Keratinocyte (primary cell): ENCODE measurements at regions not wholly inside any gene's neighbourhood (a gene's known extent, or its start where the extent isn't known, plus 50 kb on each side); places are given as distances from the start of the nearest gene placed in this dataset.

Experiments used
- DNase-seq: peaks from one replicate; pipeline ENCODE4 v3.0.0-alpha.2; 2011; ENCODE audit warnings: low read depth, missing footprints, low spot score
- FAIRE-seq: peaks from 2 replicates; lab custom pipeline; 2011; peaks lifted over from hg19 to GRCh38; lab: Jason Lieb, UNC
- H2AFZ ChIP-seq: 2 replicates; pipeline ENCODE4 v1.6.0; 2012; ENCODE audit warnings: low read length, control low read depth, inconsistent platforms; ENCODE audit not compliant: control insufficient read depth
- H3K27ac ChIP-seq: 2 replicates; pipeline ENCODE4 v1.5.1; 2011; ENCODE audit warnings: low read length; ENCODE audit not compliant: control insufficient read depth, insufficient read depth
- H3K27me3 ChIP-seq: 3 replicates; pipeline ENCODE4 v1.6.0; 2011; ENCODE audit warnings: low read length; ENCODE audit not compliant: control insufficient read depth, insufficient read depth; ENCODE audit errors: extremely low read depth
- H3K36me3 ChIP-seq, 2 experiments: 2 replicates in 1 of 2; 3 replicates in 1 of 2; pipeline ENCODE4 v1.5.1; 2011; ENCODE audit warnings: low read length in 2 of 2, mild to moderate bottlenecking in 1 of 2; ENCODE audit not compliant: control insufficient read depth in 2 of 2, insufficient read depth in 2 of 2; ENCODE audit errors: extremely low read depth in 1 of 2
- H3K4me1 ChIP-seq: 3 replicates; pipeline ENCODE4 v1.5.1; 2011; ENCODE audit warnings: low read length; ENCODE audit not compliant: control insufficient read depth, insufficient read depth; ENCODE audit errors: extremely low read depth
- H3K4me2 ChIP-seq: 3 replicates; pipeline ENCODE4 v1.6.0; 2011; ENCODE audit warnings: low read depth, low read length; ENCODE audit not compliant: control insufficient read depth, insufficient read depth; ENCODE audit errors: extremely low read depth
- H3K4me3 ChIP-seq, 3 experiments: fragments of 200-600 bp in 1 of 3; sonication (generic) in 1 of 3; 2 replicates in 2 of 3; 3 replicates in 1 of 3; pipeline ENCODE4 v1.5.1; 2011 to 2016; ENCODE audit warnings: low read length in 3 of 3, mild to moderate bottlenecking in 3 of 3, control low read depth in 2 of 3, inconsistent platforms in 1 of 3, low read depth in 1 of 3, mixed read lengths in 1 of 3, mixed run types in 1 of 3, moderate library complexity in 1 of 3; ENCODE audit not compliant: control insufficient read depth in 2 of 3, insufficient read depth in 2 of 3; ENCODE audit errors: extremely low read depth in 1 of 3
- H3K79me2 ChIP-seq: 2 replicates; pipeline ENCODE4 v1.6.0; 2012; ENCODE audit warnings: low read length; ENCODE audit not compliant: control insufficient read depth, insufficient read depth
- H3K9ac ChIP-seq: 3 replicates; pipeline ENCODE4 v1.6.0; 2011; ENCODE audit warnings: low read length; ENCODE audit not compliant: control insufficient read depth, insufficient read depth; ENCODE audit errors: extremely low read depth
- H3K9me1 ChIP-seq: 3 replicates; pipeline ENCODE4 v1.6.0; 2011; ENCODE audit warnings: low read length; ENCODE audit not compliant: control insufficient read depth, insufficient read depth; ENCODE audit errors: extremely low read depth
- H3K9me3 ChIP-seq: 2 replicates; pipeline ENCODE4 v1.5.1; 2012; ENCODE audit warnings: low read depth, low read length; ENCODE audit not compliant: control insufficient read depth
- H4K20me1 ChIP-seq: 3 replicates; pipeline ENCODE4 v1.6.0; 2011; ENCODE audit warnings: low read length; ENCODE audit not compliant: control insufficient read depth, insufficient read depth; ENCODE audit errors: extremely low read depth
- EZH2 ChIP-seq: IDR thresholded peaks from one replicate; pipeline ENCODE4 v1.6.1; 2012; ENCODE audit warnings: inconsistent platforms, mild to moderate bottlenecking, low read length, moderate library complexity
- dilution Hi-C: fragments of 300-500 bp; cut with MboI; formaldehyde crosslinking; loops from one replicate; pipeline ENCODE4 v1.7.0; 2020; ENCODE audit warnings: low sequenced_read_pairs; ENCODE audit not compliant: extremely low pct_ligation_motif_present
- TF ChIP-seq, protein P1 (sequence below), 3 experiments: IDR thresholded peaks in 1 of 3; conservative IDR thresholded peaks in 1 of 3; optimal IDR thresholded peaks in 1 of 3; 2 replicates in 2 of 3; 3 replicates in 1 of 3; pipeline versions ENCODE3 to v1.5.1; 2011; ENCODE audit warnings: low read length in 3 of 3, mild to moderate bottlenecking in 3 of 3, moderate library complexity in 2 of 3, control low read depth in 1 of 3, inconsistent platforms in 1 of 3; ENCODE audit not compliant: insufficient read depth in 2 of 3; ENCODE audit errors: extremely low read depth in 1 of 3

DNA sequence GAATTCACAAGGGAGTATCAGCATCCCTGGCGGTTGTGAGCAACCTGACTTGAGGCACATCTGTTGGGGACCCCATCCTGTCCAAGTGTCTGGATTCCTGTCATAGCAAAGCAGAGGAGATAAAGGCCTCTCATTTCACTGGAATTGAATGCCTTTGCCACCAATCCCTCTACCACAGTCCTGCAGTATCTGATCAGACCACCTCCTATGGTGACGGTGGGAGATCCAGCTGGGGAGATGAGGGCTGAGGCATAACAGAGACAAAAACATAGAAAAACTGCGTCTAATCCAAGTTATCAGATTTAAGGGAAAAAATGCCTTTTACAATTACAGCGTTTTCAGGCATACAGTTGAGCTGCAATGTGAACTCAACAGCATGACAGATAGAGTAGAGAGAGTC, 160.7 kb upstream of the TRPC7 start:
- Histone ChIP-seq H3K4me1 (no peaks in the 10 kb centered on the region), H3K4me3 (no peak overlapping the region), H3K4me2 (no peak overlapping the region), H3K9ac (no peak overlapping the region), H4K20me1 (no peaks in the 10 kb centered on the region), H3K27ac (no peak overlapping the region), H3K79me2 (no peaks in the 10 kb centered on the region), H3K9me3 (no peaks in the 10 kb centered on the region), H2AFZ (no peak overlapping the region), H3K9me1 (no peaks in the 10 kb centered on the region), H3K27me3 (no peaks in the 10 kb centered on the region), H3K36me3 (no peaks in the 10 kb centered on the region)
- DNase-seq = no peak
- FAIRE-seq = no peak
- TF ChIP-seq EZH2 = no peak
- TF ChIP-seq, protein P1, sequence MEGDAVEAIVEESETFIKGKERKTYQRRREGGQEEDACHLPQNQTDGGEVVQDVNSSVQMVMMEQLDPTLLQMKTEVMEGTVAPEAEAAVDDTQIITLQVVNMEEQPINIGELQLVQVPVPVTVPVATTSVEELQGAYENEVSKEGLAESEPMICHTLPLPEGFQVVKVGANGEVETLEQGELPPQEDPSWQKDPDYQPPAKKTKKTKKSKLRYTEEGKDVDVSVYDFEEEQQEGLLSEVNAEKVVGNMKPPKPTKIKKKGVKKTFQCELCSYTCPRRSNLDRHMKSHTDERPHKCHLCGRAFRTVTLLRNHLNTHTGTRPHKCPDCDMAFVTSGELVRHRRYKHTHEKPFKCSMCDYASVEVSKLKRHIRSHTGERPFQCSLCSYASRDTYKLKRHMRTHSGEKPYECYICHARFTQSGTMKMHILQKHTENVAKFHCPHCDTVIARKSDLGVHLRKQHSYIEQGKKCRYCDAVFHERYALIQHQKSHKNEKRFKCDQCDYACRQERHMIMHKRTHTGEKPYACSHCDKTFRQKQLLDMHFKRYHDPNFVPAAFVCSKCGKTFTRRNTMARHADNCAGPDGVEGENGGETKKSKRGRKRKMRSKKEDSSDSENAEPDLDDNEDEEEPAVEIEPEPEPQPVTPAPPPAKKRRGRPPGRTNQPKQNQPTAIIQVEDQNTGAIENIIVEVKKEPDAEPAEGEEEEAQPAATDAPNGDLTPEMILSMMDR (optimal IDR thresholded peaks at IDR 0.05 in 1 of 3, IDR thresholded peaks at IDR 0.05 in 1 of 3, conservative IDR thresholded peaks at IDR 0.05 in 1 of 3; ENCODE audit: extremely low read depth in 1 of 3, insufficient read depth in 2 of 3, low read length in 3 of 3) = no peak
- dilution Hi-C loops = no loop called here

DNA sequence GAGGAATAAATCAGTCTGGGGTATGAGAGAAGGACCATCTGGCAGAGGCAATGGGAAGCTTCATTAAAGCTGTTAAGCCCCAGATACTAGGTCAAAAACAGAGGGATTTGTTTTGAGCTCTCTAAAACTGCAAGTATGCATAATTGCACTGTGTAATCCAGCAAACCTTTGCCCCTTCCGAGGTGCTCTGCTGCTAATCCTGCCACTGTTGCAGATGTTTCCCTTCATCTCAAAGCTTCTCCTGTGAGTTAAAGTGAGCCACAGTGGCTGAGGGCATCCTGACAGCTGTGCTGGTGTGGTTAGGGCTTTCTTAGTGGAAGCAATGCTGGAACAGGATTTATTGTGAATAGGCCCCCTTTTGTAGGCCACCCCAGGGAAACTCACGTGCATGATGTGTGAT, 160.3 kb upstream of the TRPC7 start:
- no peak for FAIRE-seq

More for the DNA sequence above, 160.3 kb upstream of the TRPC7 start:
- Histone ChIP-seq H3K4me2 (no peak overlapping the region), H3K27ac (no peak overlapping the region), H3K9me3 (no peaks in the 10 kb centered on the region), H2AFZ (no peak overlapping the region), H3K4me3 (no peak overlapping the region), H3K79me2 (no peaks in the 10 kb centered on the region), H3K36me3 (no peaks in the 10 kb centered on the region), H3K27me3 (no peaks in the 10 kb centered on the region), H3K4me1 (no peaks in the 10 kb centered on the region), H3K9ac (no peak overlapping the region), H3K9me1 (no peaks in the 10 kb centered on the region), H4K20me1 (no peaks in the 10 kb centered on the region)
- dilution Hi-C loops = no loop called here
- no peak for DNase-seq
- TF ChIP-seq, protein P1 (optimal IDR thresholded peaks at IDR 0.05 in 1 of 3, IDR thresholded peaks at IDR 0.05 in 1 of 3, conservative IDR thresholded peaks at IDR 0.05 in 1 of 3; ENCODE audit: extremely low read depth in 1 of 3, insufficient read depth in 2 of 3, low read length in 3 of 3) = no peak
- no peak for TF ChIP-seq EZH2
